ENCODE measurements at regions not wholly inside any gene's neighbourhood (a gene's known extent, or its start where the extent isn't known, plus 50 kb on each side); places are given as distances from the start of the nearest gene placed in this dataset.

GRCh38 chr2:2405780-2406179 lies 74.7 kb upstream of the MYT1L start:
- TF ChIP-seq RAD21 (IDR thresholded peaks at IDR 0.05; ENCODE audit: low read length) (no peak), CTCF (conservative IDR thresholded peaks at IDR 0.05; ENCODE audit: low read depth, low read length) (no peak), BHLHE40 (IDR thresholded peaks at IDR 0.05; ENCODE audit: low read depth, low read length) (no peak), MXI1 (IDR thresholded peaks at IDR 0.05; ENCODE audit: borderline replicate concordance, low read depth, low read length) (no peak), POLR2A (IDR thresholded peaks at IDR 0.05; ENCODE audit: low read depth, low read length) (no peak)
